ENCODE measurements at regions not wholly inside any gene's neighbourhood (a gene's known extent, or its start where the extent isn't known, plus 50 kb on each side); places are given as distances from the start of the nearest gene placed in this dataset.

DNA sequence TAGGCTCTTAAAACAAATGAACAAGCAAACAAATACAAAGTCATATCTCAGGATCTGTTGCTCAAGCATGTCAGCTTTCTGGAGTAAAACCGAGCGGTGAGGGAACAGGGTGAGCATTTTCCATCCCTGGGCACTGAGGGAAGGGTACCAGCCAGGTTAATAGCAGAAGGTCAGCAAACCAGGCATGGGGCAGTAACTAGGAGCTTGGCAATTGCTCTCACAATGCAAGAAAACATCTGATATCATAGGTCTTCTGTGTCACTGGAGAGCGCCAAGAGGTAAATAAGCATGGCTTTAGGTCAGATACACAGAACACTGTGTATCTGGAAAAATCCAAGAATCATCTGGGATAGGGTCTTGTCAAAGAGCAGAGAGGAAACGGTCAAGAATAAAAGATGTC lies 521.7 kb upstream of the AUTS2 start:
- TF ChIP-seq, protein P1, sequence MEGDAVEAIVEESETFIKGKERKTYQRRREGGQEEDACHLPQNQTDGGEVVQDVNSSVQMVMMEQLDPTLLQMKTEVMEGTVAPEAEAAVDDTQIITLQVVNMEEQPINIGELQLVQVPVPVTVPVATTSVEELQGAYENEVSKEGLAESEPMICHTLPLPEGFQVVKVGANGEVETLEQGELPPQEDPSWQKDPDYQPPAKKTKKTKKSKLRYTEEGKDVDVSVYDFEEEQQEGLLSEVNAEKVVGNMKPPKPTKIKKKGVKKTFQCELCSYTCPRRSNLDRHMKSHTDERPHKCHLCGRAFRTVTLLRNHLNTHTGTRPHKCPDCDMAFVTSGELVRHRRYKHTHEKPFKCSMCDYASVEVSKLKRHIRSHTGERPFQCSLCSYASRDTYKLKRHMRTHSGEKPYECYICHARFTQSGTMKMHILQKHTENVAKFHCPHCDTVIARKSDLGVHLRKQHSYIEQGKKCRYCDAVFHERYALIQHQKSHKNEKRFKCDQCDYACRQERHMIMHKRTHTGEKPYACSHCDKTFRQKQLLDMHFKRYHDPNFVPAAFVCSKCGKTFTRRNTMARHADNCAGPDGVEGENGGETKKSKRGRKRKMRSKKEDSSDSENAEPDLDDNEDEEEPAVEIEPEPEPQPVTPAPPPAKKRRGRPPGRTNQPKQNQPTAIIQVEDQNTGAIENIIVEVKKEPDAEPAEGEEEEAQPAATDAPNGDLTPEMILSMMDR (conservative IDR thresholded peaks at IDR 0.05; ENCODE audit: low read length) = no peak
- no peak for TF ChIP-seq EZH2phosphoT487 (IDR thresholded peaks at IDR 0.05; ENCODE audit: borderline replicate concordance)
